SK-N-MC (cell line): ENCODE measurements at regions not wholly inside any gene's neighbourhood (a gene's known extent, or its start where the extent isn't known, plus 50 kb on each side); places are given as distances from the start of the nearest gene placed in this dataset.

Experiments
- DNase-seq: peaks from one replicate; pipeline ENCODE4 v3.0.0-alpha.2; 2011; ENCODE audit warnings: low read depth, low spot score
- H3K27ac ChIP-seq: fragments of 200-600 bp; sonication (generic); 2 replicates; pipeline ENCODE4 v1.5.1; 2016; ENCODE audit warnings: mixed run types
- H3K36me3 ChIP-seq: fragments of 200-600 bp; sonication (generic); 2 replicates; pipeline ENCODE4 v1.6.1; 2017; ENCODE audit warnings: antibody characterized with exemption, low read length, mixed read lengths; ENCODE audit not compliant: insufficient read depth
- H3K4me3 ChIP-seq: fragments of 200-600 bp; sonication (generic); 2 replicates; pipeline ENCODE4 v1.5.1; 2016
- H3K9ac ChIP-seq: fragments of 200-600 bp; sonication (generic); 2 replicates; pipeline ENCODE4 v1.8.0; 2017; ENCODE audit warnings: mixed run types, mixed read lengths; ENCODE audit not compliant: insufficient read length
- H3K9me3 ChIP-seq: fragments of 200-600 bp; sonication (generic); 2 replicates; pipeline ENCODE4 v1.6.1; 2017; ENCODE audit warnings: low read depth, mild to moderate bottlenecking, antibody characterized with exemption, low read length, moderate library complexity, mixed read lengths
- EZH2 ChIP-seq: fragments of 200-600 bp; sonication (generic); IDR thresholded peaks from one replicate; pipeline ENCODE4 v1.6.1; 2017; ENCODE audit warnings: antibody characterized with exemption
- FOXP2 ChIP-seq: optimal IDR thresholded peaks from 2 replicates; pipeline ENCODE3; 2011; ENCODE audit warnings: mild to moderate bottlenecking, moderate library complexity; ENCODE audit not compliant: insufficient read depth; ENCODE audit errors: extremely low read length, control extremely low read depth
- POLR2AphosphoS5 ChIP-seq: IDR thresholded peaks from 2 replicates; pipeline ENCODE4 v1.6.1; 2012; ENCODE audit warnings: mild to moderate bottlenecking, low read depth, low read length, borderline replicate concordance

DNA sequence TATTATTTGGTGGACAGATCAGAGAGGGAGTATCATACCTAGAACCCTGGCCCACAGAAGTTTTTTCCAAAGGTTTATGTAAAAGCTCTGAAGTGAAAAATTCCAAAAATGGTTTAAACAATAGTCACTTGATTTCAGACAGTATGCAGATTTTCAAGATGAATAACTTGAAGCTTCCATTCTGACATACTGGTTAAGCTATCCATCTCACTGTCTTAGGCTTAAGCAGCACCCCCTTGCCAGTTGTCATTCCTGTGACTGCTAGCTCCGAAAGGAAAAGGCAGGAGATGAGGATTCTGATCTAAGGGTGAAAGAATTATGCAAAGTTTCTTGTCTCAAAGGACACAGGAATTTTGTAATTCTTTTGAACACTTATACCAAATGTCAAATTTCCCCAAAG, 337.5 kb upstream of the THBS1 start:
- Histone ChIP-seq H3K9me3 (no peaks in the 10 kb centered on the region), H3K4me3 (no peak overlapping the region), H3K36me3 (no peaks in the 10 kb centered on the region), H3K27ac (no peak overlapping the region), H3K9ac (no peak overlapping the region)
- TF ChIP-seq FOXP2 = no peak
- TF ChIP-seq EZH2 = no peak
- no peak for TF ChIP-seq POLR2AphosphoS5
- no peak for DNase-seq

GRCh38 chr15:39244776-39245175, 336.1 kb upstream of the THBS1 start:
- no peak overlapping the region for H3K9ac ChIP-seq
- TF ChIP-seq EZH2 = no peak
- no peak for TF ChIP-seq POLR2AphosphoS5
- TF ChIP-seq FOXP2 = no peak
- H3K27ac ChIP-seq = no peak overlapping the region

GRCh38 chr15:39246523-39246922, 334.4 kb upstream of the THBS1 start:
- no peak for TF ChIP-seq FOXP2
- TF ChIP-seq EZH2 = no peak
- no peak for TF ChIP-seq POLR2AphosphoS5
- Histone ChIP-seq H3K36me3 (no peaks in the 10 kb centered on the region), H3K27ac (no peak overlapping the region), H3K4me3 (no peak overlapping the region), H3K9ac (no peak overlapping the region), H3K9me3 (no peaks in the 10 kb centered on the region)
- no peak for DNase-seq

More at GRCh38 chr15:39244776-39245175, 336.1 kb upstream of the THBS1 start:
- no peak overlapping the region for H3K4me3 ChIP-seq
- H3K9me3 ChIP-seq = no peaks in the 10 kb centered on the region
- DNase-seq = no peak
- H3K36me3 ChIP-seq = no peaks in the 10 kb centered on the region

DNA sequence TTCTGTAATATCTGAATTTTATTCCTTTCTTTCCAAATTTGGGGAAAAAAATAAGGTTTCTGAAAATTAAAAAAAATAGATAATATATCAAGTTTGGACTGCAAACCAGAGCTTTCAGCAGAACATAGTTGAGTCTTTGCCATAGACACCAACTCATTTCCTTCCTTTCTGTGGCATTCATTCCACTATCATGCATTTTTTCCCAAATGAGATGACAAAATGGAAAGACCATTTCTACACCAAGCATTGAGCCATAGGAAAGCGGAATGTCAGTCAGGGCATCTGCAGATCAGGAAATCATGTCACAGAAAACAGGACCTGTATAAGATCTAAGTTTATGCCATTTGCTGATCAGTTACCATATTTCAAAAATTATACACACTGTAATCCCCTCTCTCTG, 333.3 kb upstream of the THBS1 start:
- no peak overlapping the region for H3K9ac ChIP-seq
- DNase-seq = no peak
- no peaks in the 10 kb centered on the region for H3K9me3 ChIP-seq
- no peak overlapping the region for H3K4me3 ChIP-seq
- no peak for TF ChIP-seq POLR2AphosphoS5
- no peak for TF ChIP-seq EZH2
- no peak for TF ChIP-seq FOXP2
- H3K36me3 ChIP-seq = no peaks in the 10 kb centered on the region
- H3K27ac ChIP-seq = no peak overlapping the region

- no peaks in the 10 kb centered on the region for H3K9me3 ChIP-seq
- H3K4me3 ChIP-seq = no peak overlapping the region
- no peak overlapping the region for H3K27ac ChIP-seq
- H3K9ac ChIP-seq = no peak overlapping the region
- no peak for TF ChIP-seq FOXP2
- no peak for TF ChIP-seq EZH2
- TF ChIP-seq POLR2AphosphoS5 = no peak
- DNase-seq = no peak
- H3K36me3 ChIP-seq = no peaks in the 10 kb centered on the region
Observed at GRCh38 chr15:39248204-39248603, 332.7 kb upstream of the THBS1 start.

GRCh38 chr15:39250001-39250400, 330.9 kb upstream of the THBS1 start:
- Histone ChIP-seq H3K4me3 (no peak overlapping the region), H3K9ac (no peak overlapping the region), H3K9me3 (no peaks in the 10 kb centered on the region), H3K36me3 (no peaks in the 10 kb centered on the region), H3K27ac (no peak overlapping the region)
- no peak for DNase-seq
- no peak for TF ChIP-seq EZH2

- no peaks in the 10 kb centered on the region for H3K9me3 ChIP-seq
- H3K36me3 ChIP-seq = no peaks in the 10 kb centered on the region
- TF ChIP-seq FOXP2 (no peak), POLR2AphosphoS5 (no peak), EZH2 (no peak)
- H3K27ac ChIP-seq = no peak overlapping the region
- DNase-seq = no peak
- no peak overlapping the region for H3K9ac ChIP-seq
- no peak overlapping the region for H3K4me3 ChIP-seq
Observed at GRCh38 chr15:39250460-39251186, 330.3 kb upstream of the THBS1 start.

GRCh38 chr15:39251413-39252133, 329.3 kb upstream of the THBS1 start:
- no peaks in the 10 kb centered on the region for H3K9me3 ChIP-seq
- H3K36me3 ChIP-seq = no peaks in the 10 kb centered on the region
- TF ChIP-seq FOXP2 = no peak
- no peak for TF ChIP-seq EZH2
- no peak for TF ChIP-seq POLR2AphosphoS5
- H3K4me3 ChIP-seq = no peak overlapping the region
- H3K9ac ChIP-seq = no peak overlapping the region
- no peak for DNase-seq
- no peak overlapping the region for H3K27ac ChIP-seq

GRCh38 chr15:39252134-39252470, 328.8 kb upstream of the THBS1 start:
- TF ChIP-seq EZH2 (no peak), POLR2AphosphoS5 (no peak), FOXP2 (no peak)
- Histone ChIP-seq H3K9ac (no peak overlapping the region), H3K27ac (no peak overlapping the region), H3K4me3 (no peak overlapping the region), H3K9me3 (no peaks in the 10 kb centered on the region), H3K36me3 (no peaks in the 10 kb centered on the region)
- DNase-seq = no peak
